ENCODE measurements at regions not wholly inside any gene's neighbourhood (a gene's known extent, or its start where the extent isn't known, plus 50 kb on each side); places are given as distances from the start of the nearest gene placed in this dataset.

DNA sequence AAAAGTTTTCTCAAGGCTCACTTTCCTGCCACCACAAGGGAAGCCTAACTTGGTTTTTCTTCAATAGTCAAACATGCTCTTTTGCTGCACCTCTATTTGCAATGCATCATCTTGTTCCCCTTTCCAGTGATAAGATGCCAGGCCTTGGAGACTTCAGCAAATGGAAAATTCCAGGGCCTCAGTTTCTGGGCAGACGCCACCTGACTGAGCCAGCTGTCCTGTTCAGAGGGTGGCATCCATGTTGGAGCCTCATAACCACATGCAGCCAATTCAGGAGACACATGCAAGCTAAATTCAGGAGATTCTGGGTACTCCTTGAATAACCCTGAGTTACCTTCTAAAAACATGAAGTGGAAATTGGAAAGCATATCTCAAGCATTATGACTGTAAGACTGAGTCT lies 51.8 kb upstream of the ADRA1D start:
- Mint-ChIP-seq H3K36me3 (no peaks in the 10 kb centered on the region), H3K27ac (no peak overlapping the region), H3K9me3 (no peaks in the 10 kb centered on the region)
- ATAC-seq (no peak), DNase-seq (ENCODE audit: low spot score in 2 of 2) (no peak)

DNA sequence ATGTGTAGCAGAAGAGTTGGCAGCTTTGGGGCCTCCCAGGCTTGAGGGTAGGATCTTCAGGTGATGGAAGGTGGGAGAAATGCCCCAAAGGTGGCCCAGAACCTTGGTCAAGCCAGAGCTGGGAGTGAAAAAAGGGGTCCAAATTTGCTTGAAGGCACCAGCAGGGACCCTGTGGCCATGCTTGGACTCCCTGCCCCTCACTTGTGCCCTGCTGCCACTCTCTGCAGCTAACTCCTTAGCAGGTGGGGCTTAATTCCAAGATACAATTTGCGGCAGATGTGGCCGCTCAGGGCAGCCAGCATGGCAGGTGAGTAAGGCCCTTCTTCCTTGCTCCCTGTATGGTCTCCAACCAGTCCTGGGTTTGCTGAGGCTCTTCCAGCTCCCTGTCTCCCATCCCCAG lies 51.3 kb upstream of the ADRA1D start:
- Mint-ChIP-seq H3K9me3 (no peaks in the 10 kb centered on the region), H3K36me3 (no peaks in the 10 kb centered on the region), H3K27ac (no peak overlapping the region)
- ATAC-seq: no peak
- DNase-seq (ENCODE audit: low spot score in 2 of 2): no peak

DNA sequence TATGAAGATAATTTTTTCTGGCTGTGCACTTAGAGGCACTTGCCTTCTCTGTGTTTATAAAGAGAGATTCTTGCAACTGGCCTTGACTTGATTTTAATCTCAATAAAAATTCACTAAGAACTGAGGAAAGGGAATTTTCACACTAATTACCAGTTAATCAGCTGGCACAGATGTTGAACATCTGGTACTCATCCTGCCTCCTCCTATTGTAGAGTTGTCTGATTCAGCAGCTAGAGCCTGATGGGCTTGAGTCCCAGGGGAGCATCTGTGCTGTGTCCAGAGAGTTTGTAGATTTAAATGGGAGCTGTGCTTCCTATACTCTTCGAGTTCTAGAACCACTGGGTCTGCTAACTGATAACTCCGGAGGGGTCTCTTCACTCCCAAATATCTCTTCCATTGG lies 50.7 kb upstream of the ADRA1D start:
- no peaks in the 10 kb centered on the region for H3K36me3 Mint-ChIP-seq
- no peak for DNase-seq (ENCODE audit: low spot score in 2 of 2)
- H3K9me3 Mint-ChIP-seq: no peaks in the 10 kb centered on the region
- no peak overlapping the region for H3K27ac Mint-ChIP-seq
- no peak for ATAC-seq

DNA sequence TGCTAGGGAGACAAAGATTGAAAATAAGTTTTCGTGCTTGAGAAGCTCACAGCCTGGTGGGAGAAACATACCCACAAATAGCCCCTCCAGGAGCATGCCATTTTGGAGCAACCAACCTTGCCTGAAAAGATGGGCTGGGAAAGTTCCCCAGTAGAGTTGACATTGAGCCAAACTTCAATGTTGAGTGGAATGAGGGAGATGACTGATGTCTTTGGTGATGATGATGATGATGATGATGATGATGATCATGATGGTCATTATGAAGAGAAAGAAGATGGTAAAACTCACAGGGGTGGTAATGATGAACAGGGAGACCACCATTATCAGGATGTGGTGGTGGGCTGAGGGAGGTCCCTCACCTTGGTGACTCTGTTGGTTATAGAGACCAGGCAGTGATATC lies 50.1 kb upstream of the ADRA1D start:
- H3K36me3 Mint-ChIP-seq: no peaks in the 10 kb centered on the region
- no peaks in the 10 kb centered on the region for H3K9me3 Mint-ChIP-seq
- DNase-seq (ENCODE audit: low spot score in 2 of 2) (no peak), ATAC-seq (no peak)
- H3K27ac Mint-ChIP-seq: no peak overlapping the region
